Neural cell (in vitro differentiated cells): ENCODE measurements at regions not wholly inside any gene's neighbourhood (a gene's known extent, or its start where the extent isn't known, plus 50 kb on each side); places are given as distances from the start of the nearest gene placed in this dataset.

ENCODE experiments used
- H2AFZ ChIP-seq: fragments of 200-600, 300-800 bp; sonication (generic), shearing (Covaris generic); 2 replicates; pipeline ENCODE4 v1.6.0; 2014; ENCODE audit warnings: low read depth, mild to moderate bottlenecking, antibody characterized with exemption, low read length, moderate library complexity
- H3F3A ChIP-seq: fragments of 200-600 bp; shearing (Covaris generic); 2 replicates; pipeline ENCODE4 v1.6.1; 2016; ENCODE audit warnings: mild to moderate bottlenecking, moderate library complexity, mixed read lengths, antibody characterized with exemption, low read length; ENCODE audit not compliant: insufficient read depth, poor library complexity, severe bottlenecking
- H3K27ac ChIP-seq: fragments of 200-600, 300-800 bp; sonication (generic), shearing (Covaris generic); 2 replicates; pipeline ENCODE4 v1.5.1; 2014; ENCODE audit warnings: mild to moderate bottlenecking, low read length, moderate library complexity
- H3K27me3 ChIP-seq: fragments of 300-800, 200-600 bp; sonication (generic), shearing (Covaris generic); 2 replicates; pipeline ENCODE4 v1.6.0; 2014; ENCODE audit warnings: mild to moderate bottlenecking, low read depth, low read length, moderate library complexity; ENCODE audit not compliant: insufficient read depth
- H3K36me3 ChIP-seq: fragments of 300-800, 200-600 bp; sonication (generic), shearing (Covaris generic); 2 replicates; pipeline ENCODE4 v1.5.1; 2014; ENCODE audit warnings: mild to moderate bottlenecking, antibody characterized with exemption, low read length, moderate library complexity; ENCODE audit not compliant: insufficient read depth
- H3K4me2 ChIP-seq: fragments of 300-800, 200-600 bp; sonication (generic), shearing (Covaris generic); 2 replicates; pipeline ENCODE4 v1.6.0; 2014; ENCODE audit warnings: mild to moderate bottlenecking, low read length
- H3K4me3 ChIP-seq: fragments of 300-800, 200-600 bp; sonication (generic), shearing (Covaris generic); 2 replicates; pipeline ENCODE4 v1.5.1; 2014; ENCODE audit warnings: mild to moderate bottlenecking, low read length, moderate library complexity
- H3K79me2 ChIP-seq: fragments of 200-600 bp; shearing (Covaris generic); replicated peaks from 2 replicates; pipeline ENCODE4 v1.6.0; 2014; ENCODE audit warnings: mild to moderate bottlenecking, low read length, moderate library complexity; ENCODE audit not compliant: insufficient read depth
- H3K9ac ChIP-seq: fragments of 300-800, 200-600 bp; sonication (generic), shearing (Covaris generic); 2 replicates; pipeline ENCODE4 v1.6.1; 2016; ENCODE audit warnings: mild to moderate bottlenecking, low read length, mixed read lengths
- H3K9me2 ChIP-seq: fragments of 200-600 bp; shearing (Covaris generic); 2 replicates; pipeline ENCODE4 v1.6.1; 2016; ENCODE audit warnings: mild to moderate bottlenecking, low read length, mixed read lengths; ENCODE audit not compliant: insufficient read depth
- H3K9me3 ChIP-seq: fragments of 200-600, 300-800 bp; sonication (generic), shearing (Covaris generic); 2 replicates; pipeline ENCODE4 v1.6.1; 2016; ENCODE audit warnings: mild to moderate bottlenecking, mixed run types, low read length, moderate library complexity, mixed read lengths
- H4K20me1 ChIP-seq: fragments of 200-600 bp; shearing (Covaris generic); 2 replicates; pipeline ENCODE4 v1.6.1; 2016; ENCODE audit warnings: mild to moderate bottlenecking, mixed run types; ENCODE audit not compliant: insufficient read depth
- EP300 ChIP-seq: fragments of 450-650 bp; conservative IDR thresholded peaks from 2 replicates; pipeline ENCODE4 v1.6.1; 2014; ENCODE audit warnings: antibody characterized with exemption, mild to moderate bottlenecking, moderate library complexity; ENCODE audit not compliant: poor library complexity, severe bottlenecking
- EZH2 ChIP-seq: fragments of 200-600, 300-800 bp; shearing (Covaris generic), sonication (generic); IDR thresholded peaks from 2 replicates; pipeline ENCODE4 v1.6.1; 2014; ENCODE audit warnings: antibody characterized with exemption, low read length, borderline replicate concordance, mild to moderate bottlenecking; ENCODE audit not compliant: insufficient read depth, poor library complexity, severe bottlenecking
- MXI1 ChIP-seq: fragments of 450-650 bp; conservative IDR thresholded peaks from 2 replicates; pipeline ENCODE4 v1.6.1; 2014; ENCODE audit warnings: antibody characterized with exemption, mild to moderate bottlenecking; ENCODE audit not compliant: poor library complexity, severe bottlenecking
- POLR2AphosphoS5 ChIP-seq: IDR thresholded peaks from 2 replicates; pipeline ENCODE4 v1.6.1; 2012
- RAD21 ChIP-seq: fragments of 450-650 bp; conservative IDR thresholded peaks from 2 replicates; pipeline ENCODE4 v1.6.1; 2014; ENCODE audit warnings: antibody characterized with exemption, mild to moderate bottlenecking, moderate library complexity
- SMC3 ChIP-seq: fragments of 450-650 bp; conservative IDR thresholded peaks from 2 replicates; pipeline ENCODE4 v1.6.1; 2014; ENCODE audit warnings: antibody characterized with exemption, mild to moderate bottlenecking, moderate library complexity; ENCODE audit not compliant: poor library complexity
- TAF1 ChIP-seq: IDR thresholded peaks from 2 replicates; pipeline ENCODE4 v1.6.1; 2012; ENCODE audit warnings: low read depth
- TF ChIP-seq, protein P1 (sequence below): IDR thresholded peaks from 2 replicates; pipeline ENCODE4 v1.6.1; 2012; ENCODE audit warnings: borderline replicate concordance
- TF ChIP-seq, protein P2 (sequence below): fragments of 450-650 bp; IDR thresholded peaks from 2 replicates; pipeline ENCODE4 v1.5.1; 2014; ENCODE audit warnings: antibody characterized with exemption, mild to moderate bottlenecking, moderate library complexity; ENCODE audit not compliant: poor library complexity, severe bottlenecking

DNA sequence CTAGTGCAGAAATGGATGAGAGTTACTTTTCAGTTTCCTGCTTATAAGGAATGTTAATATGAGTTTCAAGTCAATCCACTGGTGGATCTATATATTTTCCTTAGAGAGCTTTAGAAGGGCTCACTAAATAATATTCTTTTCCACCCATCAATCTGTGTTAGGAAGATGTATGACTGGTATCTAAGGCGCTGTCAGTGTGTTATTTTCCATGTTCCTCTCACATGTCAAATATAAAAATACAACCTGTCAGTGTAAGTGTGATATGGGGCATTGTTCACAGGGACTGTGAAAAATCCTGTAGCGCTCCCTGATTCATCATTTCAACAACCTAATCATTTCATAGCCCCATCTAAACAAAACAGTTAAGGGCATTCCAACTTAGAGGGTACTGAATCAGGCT is 203.1 kb downstream of the TMEM26 start:
- H3K9ac ChIP-seq = no peak overlapping the region
- no peaks in the 10 kb centered on the region for H3K79me2 ChIP-seq
- H3K27ac ChIP-seq = peak overlapping the region; percentile 42
- H3K9me3 ChIP-seq = peaks cover 8% of the 10 kb centered on the region
- no peak for TF ChIP-seq EZH2
- peak; percentile 97 for TF ChIP-seq EP300
- TF ChIP-seq POLR2AphosphoS5 = peak; percentile 84
- TF ChIP-seq, protein P1, sequence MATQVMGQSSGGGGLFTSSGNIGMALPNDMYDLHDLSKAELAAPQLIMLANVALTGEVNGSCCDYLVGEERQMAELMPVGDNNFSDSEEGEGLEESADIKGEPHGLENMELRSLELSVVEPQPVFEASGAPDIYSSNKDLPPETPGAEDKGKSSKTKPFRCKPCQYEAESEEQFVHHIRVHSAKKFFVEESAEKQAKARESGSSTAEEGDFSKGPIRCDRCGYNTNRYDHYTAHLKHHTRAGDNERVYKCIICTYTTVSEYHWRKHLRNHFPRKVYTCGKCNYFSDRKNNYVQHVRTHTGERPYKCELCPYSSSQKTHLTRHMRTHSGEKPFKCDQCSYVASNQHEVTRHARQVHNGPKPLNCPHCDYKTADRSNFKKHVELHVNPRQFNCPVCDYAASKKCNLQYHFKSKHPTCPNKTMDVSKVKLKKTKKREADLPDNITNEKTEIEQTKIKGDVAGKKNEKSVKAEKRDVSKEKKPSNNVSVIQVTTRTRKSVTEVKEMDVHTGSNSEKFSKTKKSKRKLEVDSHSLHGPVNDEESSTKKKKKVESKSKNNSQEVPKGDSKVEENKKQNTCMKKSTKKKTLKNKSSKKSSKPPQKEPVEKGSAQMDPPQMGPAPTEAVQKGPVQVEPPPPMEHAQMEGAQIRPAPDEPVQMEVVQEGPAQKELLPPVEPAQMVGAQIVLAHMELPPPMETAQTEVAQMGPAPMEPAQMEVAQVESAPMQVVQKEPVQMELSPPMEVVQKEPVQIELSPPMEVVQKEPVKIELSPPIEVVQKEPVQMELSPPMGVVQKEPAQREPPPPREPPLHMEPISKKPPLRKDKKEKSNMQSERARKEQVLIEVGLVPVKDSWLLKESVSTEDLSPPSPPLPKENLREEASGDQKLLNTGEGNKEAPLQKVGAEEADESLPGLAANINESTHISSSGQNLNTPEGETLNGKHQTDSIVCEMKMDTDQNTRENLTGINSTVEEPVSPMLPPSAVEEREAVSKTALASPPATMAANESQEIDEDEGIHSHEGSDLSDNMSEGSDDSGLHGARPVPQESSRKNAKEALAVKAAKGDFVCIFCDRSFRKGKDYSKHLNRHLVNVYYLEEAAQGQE = peak; percentile 81
- no peak for TF ChIP-seq RAD21
- H3F3A ChIP-seq = no peaks in the 10 kb centered on the region
- peak overlapping the region; percentile 36 for H3K4me2 ChIP-seq
- no peaks in the 10 kb centered on the region for H3K36me3 ChIP-seq
- no peak overlapping the region for H2AFZ ChIP-seq
- peak overlapping the region; percentile 11 for H3K4me3 ChIP-seq
- no peaks in the 10 kb centered on the region for H4K20me1 ChIP-seq
- H3K9me2 ChIP-seq = no peaks in the 10 kb centered on the region
- no peaks in the 10 kb centered on the region for H3K27me3 ChIP-seq

DNA sequence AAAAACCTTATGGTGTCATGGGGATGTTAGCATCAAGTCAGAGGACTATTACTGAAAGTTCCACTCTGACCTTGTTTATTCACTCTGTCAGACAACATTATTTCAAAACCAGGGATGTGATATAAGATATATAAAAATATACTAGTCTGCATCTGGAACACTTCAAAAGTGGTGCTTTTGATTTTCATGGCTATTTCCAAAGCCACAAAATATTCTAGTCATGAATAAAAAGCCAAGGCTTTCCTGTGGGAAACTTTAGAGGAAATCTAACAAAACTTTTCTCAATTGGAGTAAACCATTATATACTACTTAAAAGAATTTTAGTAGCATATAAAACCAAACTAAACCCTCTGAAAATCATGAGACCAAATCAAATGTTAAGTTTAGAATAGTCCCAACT is 205.2 kb downstream of the TMEM26 start:
- Histone ChIP-seq H3K9me2 (no peaks in the 10 kb centered on the region), H3K9ac (no peak overlapping the region), H3K4me2 (no peak overlapping the region), H3K79me2 (no peaks in the 10 kb centered on the region), H3F3A (no peaks in the 10 kb centered on the region), H3K27ac (no peak overlapping the region), H4K20me1 (no peaks in the 10 kb centered on the region), H3K4me3 (no peak overlapping the region), H2AFZ (no peak overlapping the region), H3K36me3 (no peaks in the 10 kb centered on the region), H3K27me3 (no peaks in the 10 kb centered on the region), H3K9me3 (no peaks in the 10 kb centered on the region)
- TF ChIP-seq SMC3 (no peak), RAD21 (no peak), MXI1 (no peak), EP300 (no peak), TAF1 (no peak), EZH2 (no peak)
- TF ChIP-seq, protein P2, sequence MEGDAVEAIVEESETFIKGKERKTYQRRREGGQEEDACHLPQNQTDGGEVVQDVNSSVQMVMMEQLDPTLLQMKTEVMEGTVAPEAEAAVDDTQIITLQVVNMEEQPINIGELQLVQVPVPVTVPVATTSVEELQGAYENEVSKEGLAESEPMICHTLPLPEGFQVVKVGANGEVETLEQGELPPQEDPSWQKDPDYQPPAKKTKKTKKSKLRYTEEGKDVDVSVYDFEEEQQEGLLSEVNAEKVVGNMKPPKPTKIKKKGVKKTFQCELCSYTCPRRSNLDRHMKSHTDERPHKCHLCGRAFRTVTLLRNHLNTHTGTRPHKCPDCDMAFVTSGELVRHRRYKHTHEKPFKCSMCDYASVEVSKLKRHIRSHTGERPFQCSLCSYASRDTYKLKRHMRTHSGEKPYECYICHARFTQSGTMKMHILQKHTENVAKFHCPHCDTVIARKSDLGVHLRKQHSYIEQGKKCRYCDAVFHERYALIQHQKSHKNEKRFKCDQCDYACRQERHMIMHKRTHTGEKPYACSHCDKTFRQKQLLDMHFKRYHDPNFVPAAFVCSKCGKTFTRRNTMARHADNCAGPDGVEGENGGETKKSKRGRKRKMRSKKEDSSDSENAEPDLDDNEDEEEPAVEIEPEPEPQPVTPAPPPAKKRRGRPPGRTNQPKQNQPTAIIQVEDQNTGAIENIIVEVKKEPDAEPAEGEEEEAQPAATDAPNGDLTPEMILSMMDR = no peak
- TF ChIP-seq, protein P1 = no peak
